ENCODE measurements at regions not wholly inside any gene's neighbourhood (a gene's known extent, or its start where the extent isn't known, plus 50 kb on each side); places are given as distances from the start of the nearest gene placed in this dataset.

DNA sequence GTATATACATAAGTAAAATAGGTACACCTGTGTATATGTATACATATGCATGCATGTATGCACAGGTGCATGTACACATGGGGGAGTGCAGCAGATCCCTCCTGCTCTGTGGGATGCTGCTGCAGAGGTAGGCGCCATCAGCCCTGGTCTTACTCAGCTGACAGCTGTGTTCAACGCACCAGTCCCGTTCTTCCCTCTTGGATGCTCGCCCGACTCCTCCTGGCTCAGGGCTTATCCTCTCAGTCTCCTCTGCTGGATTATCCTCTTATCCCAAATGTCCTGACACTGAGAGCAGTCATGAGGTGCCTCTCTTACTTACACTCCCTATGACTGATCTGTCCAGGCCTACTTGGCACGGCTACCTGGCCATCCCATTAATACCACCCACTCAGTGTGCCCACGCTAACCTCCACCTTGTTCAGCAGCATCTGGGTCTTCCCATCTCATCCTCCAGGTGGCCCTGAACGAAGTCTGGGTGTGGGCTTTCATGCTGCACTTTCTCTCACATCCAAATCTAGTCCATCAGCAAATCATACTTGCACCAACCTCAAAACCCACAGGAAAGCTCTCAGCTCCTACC, 357.1 kb downstream of the TCERG1L start:
- DNase-seq (no peak), ATAC-seq (no peak)
- intact Hi-C loops (cut with DNase I; ENCODE audit: low total_unique reads) (no loop called here), in situ Hi-C loops (cut with MboI; ENCODE audit: low sequenced_read_pairs in 4 of 4) (no loop called here)
- Histone ChIP-seq H3K27me3 (no peaks in the 10 kb centered on the region), H3K9me3 (no peaks in the 10 kb centered on the region), H3K4me3 (no peak overlapping the region), H3K36me3 (no peaks in the 10 kb centered on the region), H3K4me1 (no peaks in the 10 kb centered on the region), H3K27ac (no peak overlapping the region)
- TF ChIP-seq, protein P1, sequence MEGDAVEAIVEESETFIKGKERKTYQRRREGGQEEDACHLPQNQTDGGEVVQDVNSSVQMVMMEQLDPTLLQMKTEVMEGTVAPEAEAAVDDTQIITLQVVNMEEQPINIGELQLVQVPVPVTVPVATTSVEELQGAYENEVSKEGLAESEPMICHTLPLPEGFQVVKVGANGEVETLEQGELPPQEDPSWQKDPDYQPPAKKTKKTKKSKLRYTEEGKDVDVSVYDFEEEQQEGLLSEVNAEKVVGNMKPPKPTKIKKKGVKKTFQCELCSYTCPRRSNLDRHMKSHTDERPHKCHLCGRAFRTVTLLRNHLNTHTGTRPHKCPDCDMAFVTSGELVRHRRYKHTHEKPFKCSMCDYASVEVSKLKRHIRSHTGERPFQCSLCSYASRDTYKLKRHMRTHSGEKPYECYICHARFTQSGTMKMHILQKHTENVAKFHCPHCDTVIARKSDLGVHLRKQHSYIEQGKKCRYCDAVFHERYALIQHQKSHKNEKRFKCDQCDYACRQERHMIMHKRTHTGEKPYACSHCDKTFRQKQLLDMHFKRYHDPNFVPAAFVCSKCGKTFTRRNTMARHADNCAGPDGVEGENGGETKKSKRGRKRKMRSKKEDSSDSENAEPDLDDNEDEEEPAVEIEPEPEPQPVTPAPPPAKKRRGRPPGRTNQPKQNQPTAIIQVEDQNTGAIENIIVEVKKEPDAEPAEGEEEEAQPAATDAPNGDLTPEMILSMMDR (IDR thresholded peaks at IDR 0.05 in 4 of 5, conservative IDR thresholded peaks at IDR 0.05 in 1 of 5) = no peak
- TF ChIP-seq POLR2A (IDR thresholded peaks at IDR 0.05) = no peak

DNA sequence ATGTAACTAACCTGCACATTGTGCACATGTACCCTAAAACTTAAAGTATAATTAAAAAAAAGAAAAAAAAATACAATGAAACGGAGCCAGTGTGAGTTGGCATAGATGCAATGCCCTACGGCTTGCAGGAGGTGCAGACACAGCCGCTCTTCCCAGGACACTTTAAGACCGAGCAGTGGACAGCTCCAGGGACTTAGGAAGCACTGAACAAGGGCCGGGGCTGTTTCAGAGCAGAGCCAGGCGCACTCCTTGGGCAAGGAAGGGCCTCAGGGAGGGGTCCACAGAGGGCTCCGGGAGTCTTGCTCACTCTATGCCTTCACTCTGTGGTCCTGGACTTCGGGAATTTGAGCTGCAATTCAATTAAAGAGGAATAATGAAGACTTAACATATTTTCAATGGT, 355.3 kb downstream of the TCERG1L start:
- H3K4me1 ChIP-seq = no peaks in the 10 kb centered on the region
- intact Hi-C loops (cut with DNase I; ENCODE audit: low total_unique reads) = no loop called here
- H3K27me3 ChIP-seq = no peaks in the 10 kb centered on the region
- H3K27ac ChIP-seq = no peak overlapping the region
- TF ChIP-seq POLR2A (IDR thresholded peaks at IDR 0.05) = no peak
- TF ChIP-seq, protein P1 (IDR thresholded peaks at IDR 0.05 in 4 of 5, conservative IDR thresholded peaks at IDR 0.05 in 1 of 5) = no peak
- DNase-seq (no peak), ATAC-seq (no peak)
- in situ Hi-C loops (cut with MboI; ENCODE audit: low sequenced_read_pairs in 4 of 4) = no loop called here
- H3K4me3 ChIP-seq = no peak overlapping the region
- H3K9me3 ChIP-seq = no peaks in the 10 kb centered on the region
- H3K36me3 ChIP-seq = no peaks in the 10 kb centered on the region

DNA sequence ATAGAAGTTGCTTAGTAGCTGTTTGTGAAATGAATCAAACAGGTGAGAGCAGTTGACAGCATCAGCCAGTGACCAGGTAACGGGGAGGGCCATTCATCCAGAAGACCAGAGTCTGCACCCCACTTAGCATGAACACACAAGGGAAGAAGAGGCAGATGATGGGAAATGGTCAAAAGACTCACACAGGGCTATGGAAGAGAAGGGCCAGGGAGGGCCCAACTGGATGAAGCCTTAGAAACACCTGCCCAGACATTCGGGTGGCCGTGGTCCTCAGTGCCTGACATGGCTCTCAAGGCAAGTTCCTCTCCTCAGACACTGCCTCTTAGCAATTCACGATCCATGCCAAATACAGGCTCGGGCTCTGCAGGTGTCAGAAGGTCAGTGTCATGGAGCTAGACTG, 354.1 kb downstream of the TCERG1L start:
- no peak for DNase-seq
- Histone ChIP-seq H3K36me3 (no peaks in the 10 kb centered on the region), H3K4me3 (no peak overlapping the region), H3K27ac (no peak overlapping the region), H3K4me1 (no peaks in the 10 kb centered on the region), H3K27me3 (no peaks in the 10 kb centered on the region), H3K9me3 (no peaks in the 10 kb centered on the region)
- intact Hi-C loops (cut with DNase I; ENCODE audit: low total_unique reads) = no loop called here
- ATAC-seq = no peak
- in situ Hi-C loops (cut with MboI; ENCODE audit: low sequenced_read_pairs in 4 of 4) = no loop called here
- TF ChIP-seq, protein P1 (IDR thresholded peaks at IDR 0.05 in 4 of 5, conservative IDR thresholded peaks at IDR 0.05 in 1 of 5) = no peak
- no peak for TF ChIP-seq POLR2A (IDR thresholded peaks at IDR 0.05)

DNA sequence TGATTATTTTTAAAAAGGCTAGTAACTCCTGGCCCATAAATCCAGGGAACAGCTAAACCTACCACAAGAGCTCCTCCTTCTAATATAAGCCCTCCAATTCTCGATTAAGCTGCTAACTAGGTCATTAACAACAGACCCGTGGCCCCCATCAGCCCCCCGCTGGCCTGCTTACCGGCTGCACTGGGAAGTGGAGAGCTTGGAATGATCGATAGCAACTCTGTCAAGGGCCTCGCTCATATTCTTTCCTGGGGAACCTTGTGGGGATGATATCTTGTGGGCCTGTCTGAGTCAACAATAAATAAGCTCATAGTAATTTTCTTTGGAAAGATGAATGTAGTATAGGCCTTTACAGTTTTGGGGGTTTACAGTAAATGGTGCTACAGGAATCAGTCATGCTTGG, 353.5 kb downstream of the TCERG1L start:
- in situ Hi-C loops (cut with MboI; ENCODE audit: low sequenced_read_pairs in 4 of 4) (no loop called here), intact Hi-C loops (cut with DNase I; ENCODE audit: low total_unique reads) (no loop called here)
- Histone ChIP-seq H3K4me3 (no peak overlapping the region), H3K27ac (no peak overlapping the region), H3K9me3 (no peaks in the 10 kb centered on the region), H3K4me1 (no peaks in the 10 kb centered on the region), H3K36me3 (no peaks in the 10 kb centered on the region), H3K27me3 (no peaks in the 10 kb centered on the region)
- ATAC-seq = no peak
- no peak for DNase-seq
- TF ChIP-seq, protein P1 (IDR thresholded peaks at IDR 0.05 in 4 of 5, conservative IDR thresholded peaks at IDR 0.05 in 1 of 5) = no peak
- TF ChIP-seq POLR2A (IDR thresholded peaks at IDR 0.05) = no peak
